ENCODE measurements at regions not wholly inside any gene's neighbourhood (a gene's known extent, or its start where the extent isn't known, plus 50 kb on each side); places are given as distances from the start of the nearest gene placed in this dataset.

DNA sequence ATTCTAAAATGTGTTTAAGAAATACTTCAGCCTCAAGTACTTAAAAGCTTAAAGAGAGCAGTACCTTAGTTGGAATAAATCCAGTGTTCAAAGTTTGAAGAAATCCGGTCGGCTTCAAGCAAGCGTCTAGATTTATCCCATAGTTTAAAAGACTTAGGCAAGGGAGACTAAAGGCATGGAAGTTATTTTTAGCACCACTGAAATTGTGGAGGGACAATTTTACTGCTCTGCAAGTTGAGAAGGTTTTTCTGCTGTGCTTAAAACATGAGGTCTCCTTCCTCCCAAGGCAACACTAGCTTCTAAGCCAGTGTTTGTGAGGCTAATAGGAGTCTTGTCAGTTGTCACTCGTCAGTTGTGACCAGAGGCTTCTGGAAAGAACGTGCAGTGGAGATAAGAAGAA, 183.5 kb downstream of the MSL3 start:
- no peak for TF ChIP-seq EP300 (IDR thresholded peaks at IDR 0.05)
- TF ChIP-seq, protein P1, sequence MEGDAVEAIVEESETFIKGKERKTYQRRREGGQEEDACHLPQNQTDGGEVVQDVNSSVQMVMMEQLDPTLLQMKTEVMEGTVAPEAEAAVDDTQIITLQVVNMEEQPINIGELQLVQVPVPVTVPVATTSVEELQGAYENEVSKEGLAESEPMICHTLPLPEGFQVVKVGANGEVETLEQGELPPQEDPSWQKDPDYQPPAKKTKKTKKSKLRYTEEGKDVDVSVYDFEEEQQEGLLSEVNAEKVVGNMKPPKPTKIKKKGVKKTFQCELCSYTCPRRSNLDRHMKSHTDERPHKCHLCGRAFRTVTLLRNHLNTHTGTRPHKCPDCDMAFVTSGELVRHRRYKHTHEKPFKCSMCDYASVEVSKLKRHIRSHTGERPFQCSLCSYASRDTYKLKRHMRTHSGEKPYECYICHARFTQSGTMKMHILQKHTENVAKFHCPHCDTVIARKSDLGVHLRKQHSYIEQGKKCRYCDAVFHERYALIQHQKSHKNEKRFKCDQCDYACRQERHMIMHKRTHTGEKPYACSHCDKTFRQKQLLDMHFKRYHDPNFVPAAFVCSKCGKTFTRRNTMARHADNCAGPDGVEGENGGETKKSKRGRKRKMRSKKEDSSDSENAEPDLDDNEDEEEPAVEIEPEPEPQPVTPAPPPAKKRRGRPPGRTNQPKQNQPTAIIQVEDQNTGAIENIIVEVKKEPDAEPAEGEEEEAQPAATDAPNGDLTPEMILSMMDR (IDR thresholded peaks at IDR 0.05): no peak

All from gastroesophageal sphincter (tissue), 3 donors.